ENCODE measurements at regions not wholly inside any gene's neighbourhood (a gene's known extent, or its start where the extent isn't known, plus 50 kb on each side); places are given as distances from the start of the nearest gene placed in this dataset.

DNA sequence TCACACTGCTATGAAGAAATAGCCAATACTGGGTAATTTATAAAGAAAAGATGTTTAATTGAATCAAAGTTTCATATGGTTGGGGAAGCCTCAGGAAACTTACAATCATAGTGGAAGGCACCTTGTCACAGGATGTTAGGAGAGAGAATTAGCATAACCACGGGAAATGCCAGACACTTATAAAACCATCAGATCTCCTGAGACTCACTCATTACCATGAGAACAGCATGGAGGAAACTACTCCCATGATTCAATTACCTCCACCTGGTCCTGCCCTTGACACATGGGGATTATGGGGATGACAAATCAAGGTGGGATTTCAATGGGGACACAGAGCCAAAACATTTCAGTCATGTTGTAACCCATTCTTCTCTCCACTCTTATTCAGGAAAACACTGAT lies 472.9 kb upstream of the FSIP2 start:
- TF ChIP-seq, protein P1, sequence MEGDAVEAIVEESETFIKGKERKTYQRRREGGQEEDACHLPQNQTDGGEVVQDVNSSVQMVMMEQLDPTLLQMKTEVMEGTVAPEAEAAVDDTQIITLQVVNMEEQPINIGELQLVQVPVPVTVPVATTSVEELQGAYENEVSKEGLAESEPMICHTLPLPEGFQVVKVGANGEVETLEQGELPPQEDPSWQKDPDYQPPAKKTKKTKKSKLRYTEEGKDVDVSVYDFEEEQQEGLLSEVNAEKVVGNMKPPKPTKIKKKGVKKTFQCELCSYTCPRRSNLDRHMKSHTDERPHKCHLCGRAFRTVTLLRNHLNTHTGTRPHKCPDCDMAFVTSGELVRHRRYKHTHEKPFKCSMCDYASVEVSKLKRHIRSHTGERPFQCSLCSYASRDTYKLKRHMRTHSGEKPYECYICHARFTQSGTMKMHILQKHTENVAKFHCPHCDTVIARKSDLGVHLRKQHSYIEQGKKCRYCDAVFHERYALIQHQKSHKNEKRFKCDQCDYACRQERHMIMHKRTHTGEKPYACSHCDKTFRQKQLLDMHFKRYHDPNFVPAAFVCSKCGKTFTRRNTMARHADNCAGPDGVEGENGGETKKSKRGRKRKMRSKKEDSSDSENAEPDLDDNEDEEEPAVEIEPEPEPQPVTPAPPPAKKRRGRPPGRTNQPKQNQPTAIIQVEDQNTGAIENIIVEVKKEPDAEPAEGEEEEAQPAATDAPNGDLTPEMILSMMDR (IDR thresholded peaks at IDR 0.05), result no peak
- no peak for TF ChIP-seq POLR2A (IDR thresholded peaks at IDR 0.05)

Data from uterus (tissue), 2 donors.